ENCODE measurements at regions not wholly inside any gene's neighbourhood (a gene's known extent, or its start where the extent isn't known, plus 50 kb on each side); places are given as distances from the start of the nearest gene placed in this dataset.

DNA sequence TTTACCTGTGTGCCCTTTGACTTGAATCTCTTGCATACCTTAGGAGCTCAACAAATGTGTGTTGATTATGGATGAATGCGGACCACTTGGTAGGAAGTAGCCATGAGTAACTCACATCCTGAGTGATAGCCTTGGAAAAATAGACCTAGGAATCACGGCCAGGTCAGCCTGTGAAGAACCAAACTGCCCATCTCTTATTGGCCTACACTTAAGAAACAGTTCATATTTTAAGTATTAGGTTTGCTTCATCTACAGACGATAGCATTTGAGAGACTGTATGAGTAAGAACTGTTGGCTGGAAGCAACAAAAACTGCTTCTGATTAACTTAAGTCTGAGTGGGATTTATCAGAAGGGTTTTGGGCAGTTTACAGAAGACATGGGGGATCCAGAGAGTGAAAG lies 152.5 kb upstream of the ADRA1D start:
- TF ChIP-seq, protein P1, sequence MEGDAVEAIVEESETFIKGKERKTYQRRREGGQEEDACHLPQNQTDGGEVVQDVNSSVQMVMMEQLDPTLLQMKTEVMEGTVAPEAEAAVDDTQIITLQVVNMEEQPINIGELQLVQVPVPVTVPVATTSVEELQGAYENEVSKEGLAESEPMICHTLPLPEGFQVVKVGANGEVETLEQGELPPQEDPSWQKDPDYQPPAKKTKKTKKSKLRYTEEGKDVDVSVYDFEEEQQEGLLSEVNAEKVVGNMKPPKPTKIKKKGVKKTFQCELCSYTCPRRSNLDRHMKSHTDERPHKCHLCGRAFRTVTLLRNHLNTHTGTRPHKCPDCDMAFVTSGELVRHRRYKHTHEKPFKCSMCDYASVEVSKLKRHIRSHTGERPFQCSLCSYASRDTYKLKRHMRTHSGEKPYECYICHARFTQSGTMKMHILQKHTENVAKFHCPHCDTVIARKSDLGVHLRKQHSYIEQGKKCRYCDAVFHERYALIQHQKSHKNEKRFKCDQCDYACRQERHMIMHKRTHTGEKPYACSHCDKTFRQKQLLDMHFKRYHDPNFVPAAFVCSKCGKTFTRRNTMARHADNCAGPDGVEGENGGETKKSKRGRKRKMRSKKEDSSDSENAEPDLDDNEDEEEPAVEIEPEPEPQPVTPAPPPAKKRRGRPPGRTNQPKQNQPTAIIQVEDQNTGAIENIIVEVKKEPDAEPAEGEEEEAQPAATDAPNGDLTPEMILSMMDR (IDR thresholded peaks at IDR 0.05) = no peak
- no peak for TF ChIP-seq POLR2A (IDR thresholded peaks at IDR 0.05)
- no peak for TF ChIP-seq POLR2AphosphoS5 (IDR thresholded peaks at IDR 0.05)
